ENCODE measurements at regions not wholly inside any gene's neighbourhood (a gene's known extent, or its start where the extent isn't known, plus 50 kb on each side); places are given as distances from the start of the nearest gene placed in this dataset.

DNA sequence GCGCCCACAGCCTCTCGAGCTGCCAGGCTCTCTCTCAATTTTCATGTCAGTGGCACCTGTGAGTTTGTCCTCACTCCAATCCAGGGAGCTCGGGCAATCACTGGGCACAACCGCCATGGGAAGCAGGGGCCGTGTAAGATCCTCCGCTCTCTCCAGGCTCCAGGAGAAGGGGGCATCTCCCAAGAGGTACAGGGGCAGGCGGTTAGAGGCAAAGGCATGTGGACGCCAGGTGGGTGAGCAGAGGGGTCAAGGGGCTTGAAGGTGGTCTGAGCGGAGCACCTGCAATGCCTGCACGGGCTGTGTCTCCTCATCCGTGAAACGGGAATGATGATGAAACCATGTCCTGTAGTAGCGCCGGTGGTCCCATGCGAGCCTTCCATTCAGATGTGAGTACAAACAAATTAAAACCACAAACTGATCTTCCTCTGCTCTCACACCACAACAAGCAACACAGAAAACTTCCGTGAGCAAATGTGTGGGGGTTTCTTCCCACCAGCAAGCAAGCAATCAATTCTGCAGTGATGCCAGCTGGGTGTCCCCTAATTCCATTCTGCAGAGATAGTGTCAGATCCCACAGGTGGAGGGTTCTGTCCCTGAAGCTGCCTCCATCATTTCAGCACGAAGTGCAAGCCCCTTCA lies 222.5 kb upstream of the PMEPA1 start:
- peaks cover 23% of the 10 kb centered on the region for H3K4me1 ChIP-seq (ENCODE audit: control insufficient read depth, insufficient read depth, low read length, poor library complexity, severe bottlenecking)
- 92% methylated on average over 13 to 17 of the region's 17 CpGs for WGBS, 2 experiments (ENCODE audit: insufficient coverage in 2 of 2)
- no peak overlapping the region for H3K4me3 ChIP-seq (ENCODE audit: extremely low read depth, insufficient read depth, low read length, poor library complexity, severe bottlenecking)
- no peak overlapping the region for H3K27ac ChIP-seq (ENCODE audit: low read depth, low read length, severe bottlenecking)
- no peaks in the 10 kb centered on the region for H3K36me3 ChIP-seq (ENCODE audit: control insufficient read depth, insufficient read depth, low read length)
- H3K9me3 ChIP-seq (ENCODE audit: control insufficient read depth, low read length) = no peaks in the 10 kb centered on the region

DNA sequence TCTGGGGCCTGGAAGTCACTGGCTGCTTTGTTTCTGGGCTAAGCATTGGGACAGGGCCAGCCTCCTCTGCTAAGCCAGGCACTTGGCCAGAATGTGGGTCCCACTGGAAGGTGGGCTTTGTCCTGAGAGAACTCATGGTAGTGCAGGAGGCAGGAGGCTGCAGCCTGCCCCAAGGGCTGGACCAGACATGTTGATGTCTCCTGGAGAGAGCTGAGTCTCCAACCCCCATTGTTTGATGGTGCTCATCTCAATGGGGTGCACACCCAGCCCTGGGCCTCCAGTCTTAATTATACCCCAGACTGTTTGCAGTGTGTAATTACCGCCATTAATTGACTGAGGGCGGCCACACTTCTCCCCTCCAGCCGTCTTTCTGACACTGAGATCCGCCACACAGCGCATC lies 220.5 kb upstream of the PMEPA1 start:
- 85% methylated on average over 3 of the region's 5 CpGs; no CpG with 5 or more reads in 1 of the 2 experiments for WGBS, 2 experiments (ENCODE audit: insufficient coverage in 2 of 2)
- Histone ChIP-seq H3K4me3 (ENCODE audit: extremely low read depth, insufficient read depth, low read length, poor library complexity, severe bottlenecking) (no peak overlapping the region), H3K36me3 (ENCODE audit: control insufficient read depth, insufficient read depth, low read length) (no peaks in the 10 kb centered on the region), H3K4me1 (ENCODE audit: control insufficient read depth, insufficient read depth, low read length, poor library complexity, severe bottlenecking) (peaks cover 23% of the 10 kb centered on the region), H3K27ac (ENCODE audit: low read depth, low read length, severe bottlenecking) (no peak overlapping the region), H3K9me3 (ENCODE audit: control insufficient read depth, low read length) (no peaks in the 10 kb centered on the region)

DNA sequence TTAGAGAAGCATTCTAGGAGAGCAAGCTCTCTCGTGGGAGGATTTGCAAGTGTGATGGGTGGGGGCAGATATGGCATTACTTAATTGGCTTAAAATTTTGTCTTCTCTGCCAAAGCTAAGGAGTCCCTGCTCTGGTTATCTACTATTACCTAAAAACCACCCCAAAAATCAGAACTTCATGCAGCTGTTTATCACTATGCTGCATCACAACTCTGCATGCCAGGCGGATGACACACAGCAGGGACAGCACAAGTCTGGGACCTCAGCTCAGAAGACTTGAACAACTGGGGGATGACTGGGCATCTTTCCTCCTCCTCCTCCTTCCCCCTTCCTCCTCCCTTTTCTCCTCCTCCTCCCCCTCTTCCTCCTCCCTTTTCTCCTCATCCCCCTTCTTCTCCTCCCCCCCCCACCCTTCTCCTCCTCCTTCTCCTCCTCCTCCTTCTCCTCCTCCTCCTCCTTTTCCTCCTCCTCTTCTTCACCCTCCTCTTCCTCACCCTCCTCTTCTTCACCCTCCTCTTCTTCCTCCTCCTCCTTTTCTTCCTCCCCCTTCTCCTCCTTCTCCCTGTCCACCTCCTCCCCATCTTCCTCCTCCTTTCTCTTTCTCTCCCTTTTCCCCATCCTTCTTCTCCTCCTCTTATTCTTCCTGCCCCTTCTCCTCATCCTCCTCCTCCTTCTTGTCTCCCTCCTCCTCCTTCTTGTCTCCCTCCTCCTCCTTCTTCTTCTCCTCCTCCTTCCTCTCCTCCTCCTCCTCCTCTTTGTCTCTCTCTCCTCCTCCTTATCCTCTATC lies 218.6 kb upstream of the PMEPA1 start:
- Histone ChIP-seq H3K36me3 (ENCODE audit: control insufficient read depth, insufficient read depth, low read length) (no peaks in the 10 kb centered on the region), H3K4me3 (ENCODE audit: extremely low read depth, insufficient read depth, low read length, poor library complexity, severe bottlenecking) (no peak overlapping the region), H3K9me3 (ENCODE audit: control insufficient read depth, low read length) (no peaks in the 10 kb centered on the region), H3K27ac (ENCODE audit: low read depth, low read length, severe bottlenecking) (no peak overlapping the region), H3K4me1 (ENCODE audit: control insufficient read depth, insufficient read depth, low read length, poor library complexity, severe bottlenecking) (peaks cover 17% of the 10 kb centered on the region)
- WGBS, 2 experiments (ENCODE audit: insufficient coverage in 2 of 2) = 71 to 92% methylated on average over 1 of the region's 2 CpGs

DNA sequence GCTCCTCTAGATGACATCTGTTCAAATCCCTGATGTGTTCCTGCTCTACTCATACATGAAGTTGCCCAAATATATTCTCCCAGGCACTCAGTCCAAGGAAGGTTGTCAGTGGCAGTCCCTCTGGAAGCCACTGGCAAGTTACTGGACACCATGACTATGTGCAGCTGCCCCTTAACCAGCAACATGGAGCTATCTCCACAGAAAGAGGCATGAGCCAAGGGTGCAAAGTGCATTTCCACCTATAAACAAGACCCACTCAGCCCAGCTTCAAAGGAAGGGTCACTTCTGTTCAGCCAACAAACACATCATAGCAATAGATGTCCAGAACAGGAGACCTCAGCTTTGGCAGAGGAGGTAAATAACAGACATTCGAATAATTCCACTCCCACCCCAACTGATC lies 217.6 kb upstream of the PMEPA1 start:
- H3K4me1 ChIP-seq (ENCODE audit: control insufficient read depth, insufficient read depth, low read length, poor library complexity, severe bottlenecking) = peaks cover 17% of the 10 kb centered on the region
- H3K27ac ChIP-seq (ENCODE audit: low read depth, low read length, severe bottlenecking) = no peak overlapping the region
- WGBS, 2 experiments (ENCODE audit: insufficient coverage in 2 of 2) = no CpG with 5 or more reads among the region's 1 CpG
- no peak overlapping the region for H3K4me3 ChIP-seq (ENCODE audit: extremely low read depth, insufficient read depth, low read length, poor library complexity, severe bottlenecking)
- H3K36me3 ChIP-seq (ENCODE audit: control insufficient read depth, insufficient read depth, low read length) = no peaks in the 10 kb centered on the region
- H3K9me3 ChIP-seq (ENCODE audit: control insufficient read depth, low read length) = no peaks in the 10 kb centered on the region

DNA sequence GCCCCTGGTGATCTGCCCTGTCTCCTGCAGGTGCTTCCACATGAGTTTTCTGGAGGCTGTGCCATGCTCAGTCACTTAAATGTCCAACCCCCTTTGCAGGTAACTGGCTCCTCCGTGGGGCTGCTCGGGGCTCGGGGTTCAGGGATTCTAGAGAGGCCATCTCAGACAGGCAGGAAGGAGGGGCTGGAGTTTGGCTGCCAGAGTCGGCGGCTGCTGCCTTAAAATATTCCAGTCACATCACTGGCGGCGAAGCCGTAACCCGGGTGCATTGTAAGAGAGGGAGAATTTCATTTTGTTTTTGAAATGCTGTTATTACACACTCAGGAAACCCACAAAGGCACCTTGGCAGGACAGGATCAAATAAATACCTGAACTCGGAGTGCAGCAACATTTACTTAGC lies 212.9 kb upstream of the PMEPA1 start:
- no peak overlapping the region for H3K27ac ChIP-seq (ENCODE audit: low read depth, low read length, severe bottlenecking)
- no peaks in the 10 kb centered on the region for H3K36me3 ChIP-seq (ENCODE audit: control insufficient read depth, insufficient read depth, low read length)
- no peak overlapping the region for H3K4me3 ChIP-seq (ENCODE audit: extremely low read depth, insufficient read depth, low read length, poor library complexity, severe bottlenecking)
- no peaks in the 10 kb centered on the region for H3K9me3 ChIP-seq (ENCODE audit: control insufficient read depth, low read length)
- peaks cover 1% of the 10 kb centered on the region for H3K4me1 ChIP-seq (ENCODE audit: control insufficient read depth, insufficient read depth, low read length, poor library complexity, severe bottlenecking)
- WGBS, 2 experiments (ENCODE audit: insufficient coverage in 2 of 2) = 87 to 90% methylated on average over 4 to 8 of the region's 10 CpGs

DNA sequence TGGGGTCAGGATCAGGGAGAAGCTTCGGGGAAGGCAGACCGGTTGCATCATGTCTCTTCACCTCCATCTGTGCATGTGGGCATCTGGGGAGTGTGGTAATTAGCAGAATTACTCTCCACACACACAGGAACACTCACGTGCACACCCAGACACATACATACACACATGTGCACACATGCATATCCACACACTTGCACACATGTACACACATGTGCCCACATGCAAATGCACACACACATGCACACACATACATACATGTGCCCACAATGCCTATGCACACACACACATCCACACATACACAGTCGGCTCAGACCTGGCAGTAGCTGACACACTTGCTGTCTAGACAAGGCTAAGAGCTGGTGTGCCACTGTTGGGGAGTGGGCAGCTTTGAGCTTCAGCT lies 212.3 kb upstream of the PMEPA1 start:
- Histone ChIP-seq H3K9me3 (ENCODE audit: control insufficient read depth, low read length) (no peaks in the 10 kb centered on the region), H3K27ac (ENCODE audit: low read depth, low read length, severe bottlenecking) (no peak overlapping the region), H3K36me3 (ENCODE audit: control insufficient read depth, insufficient read depth, low read length) (no peaks in the 10 kb centered on the region), H3K4me1 (ENCODE audit: control insufficient read depth, insufficient read depth, low read length, poor library complexity, severe bottlenecking) (no peaks in the 10 kb centered on the region), H3K4me3 (ENCODE audit: extremely low read depth, insufficient read depth, low read length, poor library complexity, severe bottlenecking) (no peak overlapping the region)
- WGBS, 2 experiments (ENCODE audit: insufficient coverage in 2 of 2) = 92 to 94% methylated on average over 2 to 3 of the region's 4 CpGs

DNA sequence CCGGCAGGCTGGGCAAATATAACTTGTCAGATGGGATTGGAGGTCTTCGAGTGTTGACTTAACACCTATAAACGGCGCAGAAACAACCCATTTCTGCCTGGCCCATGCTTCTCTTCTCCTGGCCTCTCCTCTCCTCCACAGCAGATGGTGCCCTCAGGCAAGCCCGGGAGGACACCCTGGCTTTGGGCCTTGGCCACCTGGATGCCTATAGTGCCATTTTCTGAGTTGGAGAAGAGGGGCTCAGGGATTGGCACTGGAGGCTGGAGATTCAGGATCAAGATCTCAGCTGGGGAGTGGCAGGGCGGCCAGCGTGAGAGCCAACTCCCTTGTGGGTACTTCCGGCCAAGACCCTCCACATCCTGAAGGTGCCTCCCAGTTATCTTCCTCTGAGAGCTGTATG lies 211.9 kb upstream of the PMEPA1 start:
- WGBS, 2 experiments (ENCODE audit: insufficient coverage in 2 of 2) = 93 to 97% methylated on average over 5 to 6 of the region's 8 CpGs
- Histone ChIP-seq H3K4me3 (ENCODE audit: extremely low read depth, insufficient read depth, low read length, poor library complexity, severe bottlenecking) (no peak overlapping the region), H3K9me3 (ENCODE audit: control insufficient read depth, low read length) (no peaks in the 10 kb centered on the region), H3K27ac (ENCODE audit: low read depth, low read length, severe bottlenecking) (no peak overlapping the region), H3K4me1 (ENCODE audit: control insufficient read depth, insufficient read depth, low read length, poor library complexity, severe bottlenecking) (no peaks in the 10 kb centered on the region), H3K36me3 (ENCODE audit: control insufficient read depth, insufficient read depth, low read length) (no peaks in the 10 kb centered on the region)

DNA sequence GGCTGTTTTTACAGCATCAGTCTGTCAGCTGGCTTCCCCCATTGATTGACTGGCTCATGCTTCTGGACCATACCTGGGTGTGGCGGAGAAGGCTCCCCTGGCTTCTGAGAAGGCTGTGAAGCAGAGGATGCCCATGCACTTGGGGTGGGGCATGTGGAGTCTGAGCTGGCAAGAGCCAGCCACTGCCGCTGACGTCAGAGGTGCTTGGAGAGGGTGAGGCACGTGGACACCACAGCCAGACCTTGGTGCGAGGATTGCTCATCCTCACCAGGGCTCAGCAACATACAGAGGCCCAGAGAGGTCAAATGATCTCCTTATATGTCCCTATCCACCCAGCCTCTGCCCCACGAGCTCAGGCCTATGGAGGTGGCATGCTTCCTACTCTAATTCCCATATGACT lies 211.2 kb upstream of the PMEPA1 start:
- no peaks in the 10 kb centered on the region for H3K9me3 ChIP-seq (ENCODE audit: control insufficient read depth, low read length)
- H3K4me3 ChIP-seq (ENCODE audit: extremely low read depth, insufficient read depth, low read length, poor library complexity, severe bottlenecking) = no peak overlapping the region
- no peaks in the 10 kb centered on the region for H3K36me3 ChIP-seq (ENCODE audit: control insufficient read depth, insufficient read depth, low read length)
- WGBS, 2 experiments (ENCODE audit: insufficient coverage in 2 of 2) = 87 to 96% methylated on average over 5 to 6 of the region's 6 CpGs
- no peak overlapping the region for H3K27ac ChIP-seq (ENCODE audit: low read depth, low read length, severe bottlenecking)
- H3K4me1 ChIP-seq (ENCODE audit: control insufficient read depth, insufficient read depth, low read length, poor library complexity, severe bottlenecking) = no peaks in the 10 kb centered on the region

DNA sequence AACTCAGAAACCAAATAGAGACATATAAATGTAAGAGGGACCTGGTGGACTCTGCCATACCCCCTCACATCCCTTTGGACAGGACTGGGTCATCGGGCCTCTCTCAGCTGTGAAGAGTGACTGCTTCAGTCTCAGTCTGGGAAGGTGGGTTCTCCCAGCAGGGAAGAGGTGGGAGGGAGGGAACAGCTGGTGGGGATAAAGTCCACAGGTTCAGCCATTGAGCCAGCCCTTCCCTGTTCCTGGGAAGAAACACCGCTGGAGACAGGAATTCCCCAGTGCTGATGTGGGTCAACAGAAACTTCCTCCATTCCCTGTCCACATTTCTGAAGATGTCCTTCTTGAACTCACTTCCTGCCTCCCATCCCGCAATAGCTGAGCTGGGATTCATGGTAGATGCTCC lies 209.2 kb upstream of the PMEPA1 start:
- H3K36me3 ChIP-seq (ENCODE audit: control insufficient read depth, insufficient read depth, low read length) = no peaks in the 10 kb centered on the region
- H3K27ac ChIP-seq (ENCODE audit: low read depth, low read length, severe bottlenecking) = no peak overlapping the region
- no peaks in the 10 kb centered on the region for H3K9me3 ChIP-seq (ENCODE audit: control insufficient read depth, low read length)
- no peaks in the 10 kb centered on the region for H3K4me1 ChIP-seq (ENCODE audit: control insufficient read depth, insufficient read depth, low read length, poor library complexity, severe bottlenecking)
- no peak overlapping the region for H3K4me3 ChIP-seq (ENCODE audit: extremely low read depth, insufficient read depth, low read length, poor library complexity, severe bottlenecking)
- 81 to 89% methylated on average over 2 of the region's 3 CpGs for WGBS, 2 experiments (ENCODE audit: insufficient coverage in 2 of 2)

DNA sequence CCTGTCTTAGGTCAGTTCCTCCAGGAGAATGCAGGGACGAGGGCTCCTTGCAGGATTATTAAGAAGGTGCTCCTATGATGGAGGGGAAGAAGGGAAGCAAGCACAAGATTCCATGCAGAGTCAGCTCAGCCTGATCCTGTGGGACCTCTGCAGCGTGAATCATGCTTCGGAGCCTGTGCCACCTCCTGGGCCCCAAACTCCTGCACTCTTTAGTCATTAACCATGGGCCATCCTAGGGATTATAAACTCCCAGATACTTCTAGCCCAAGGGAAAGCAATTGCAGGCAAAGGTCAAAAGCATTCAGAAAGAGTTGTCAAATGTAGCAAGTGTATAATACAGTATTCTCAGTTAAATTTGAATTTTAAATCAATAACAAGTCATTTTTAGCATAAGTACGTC lies 208.7 kb upstream of the PMEPA1 start:
- 86 to 93% methylated on average over 2 to 3 of the region's 4 CpGs for WGBS, 2 experiments (ENCODE audit: insufficient coverage in 2 of 2)
- Histone ChIP-seq H3K27ac (ENCODE audit: low read depth, low read length, severe bottlenecking) (no peak overlapping the region), H3K4me1 (ENCODE audit: control insufficient read depth, insufficient read depth, low read length, poor library complexity, severe bottlenecking) (no peaks in the 10 kb centered on the region), H3K4me3 (ENCODE audit: extremely low read depth, insufficient read depth, low read length, poor library complexity, severe bottlenecking) (no peak overlapping the region), H3K9me3 (ENCODE audit: control insufficient read depth, low read length) (no peaks in the 10 kb centered on the region), H3K36me3 (ENCODE audit: control insufficient read depth, insufficient read depth, low read length) (no peaks in the 10 kb centered on the region)

DNA sequence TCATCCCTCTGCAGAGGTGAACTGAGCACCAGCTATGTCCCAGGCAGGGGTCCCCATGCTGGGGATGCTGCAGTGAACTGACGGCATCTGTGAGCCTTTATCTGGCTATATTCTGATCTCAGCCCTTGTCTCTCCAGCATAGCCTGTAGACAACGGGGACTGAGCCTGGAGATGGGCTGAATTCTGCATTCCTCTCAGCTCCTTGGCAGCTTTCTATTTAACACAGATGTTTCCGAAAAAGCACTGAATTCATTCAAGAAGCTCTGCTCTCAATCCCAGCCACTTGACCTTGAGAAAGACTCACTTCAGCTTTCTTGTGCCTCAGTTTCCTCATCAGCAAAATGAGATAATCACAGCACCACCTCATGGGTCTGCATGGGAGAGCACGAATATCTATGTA lies 204.4 kb upstream of the PMEPA1 start:
- Histone ChIP-seq H3K9me3 (ENCODE audit: control insufficient read depth, low read length) (no peaks in the 10 kb centered on the region), H3K4me1 (ENCODE audit: control insufficient read depth, insufficient read depth, low read length, poor library complexity, severe bottlenecking) (no peaks in the 10 kb centered on the region), H3K27ac (ENCODE audit: low read depth, low read length, severe bottlenecking) (no peak overlapping the region), H3K36me3 (ENCODE audit: control insufficient read depth, insufficient read depth, low read length) (no peaks in the 10 kb centered on the region), H3K4me3 (ENCODE audit: extremely low read depth, insufficient read depth, low read length, poor library complexity, severe bottlenecking) (no peak overlapping the region)
- WGBS, 2 experiments (ENCODE audit: insufficient coverage in 2 of 2) = 89% methylated on average over 3 to 4 of the region's 4 CpGs
